ENCODE measurements at regions not wholly inside any gene's neighbourhood (a gene's known extent, or its start where the extent isn't known, plus 50 kb on each side); places are given as distances from the start of the nearest gene placed in this dataset.

GRCh38 chr9:99425124-99425523 lies 203.0 kb downstream of the SEC61B start:
- TF ChIP-seq POLR2A (IDR thresholded peaks at IDR 0.05) = no peak
- TF ChIP-seq CTCF (IDR thresholded peaks at IDR 0.05) = no peak
- no peak for TF ChIP-seq EP300 (IDR thresholded peaks at IDR 0.05)

All from upper lobe of left lung (tissue), 4 donors.